ENCODE measurements at regions not wholly inside any gene's neighbourhood (a gene's known extent, or its start where the extent isn't known, plus 50 kb on each side); places are given as distances from the start of the nearest gene placed in this dataset.

DNA sequence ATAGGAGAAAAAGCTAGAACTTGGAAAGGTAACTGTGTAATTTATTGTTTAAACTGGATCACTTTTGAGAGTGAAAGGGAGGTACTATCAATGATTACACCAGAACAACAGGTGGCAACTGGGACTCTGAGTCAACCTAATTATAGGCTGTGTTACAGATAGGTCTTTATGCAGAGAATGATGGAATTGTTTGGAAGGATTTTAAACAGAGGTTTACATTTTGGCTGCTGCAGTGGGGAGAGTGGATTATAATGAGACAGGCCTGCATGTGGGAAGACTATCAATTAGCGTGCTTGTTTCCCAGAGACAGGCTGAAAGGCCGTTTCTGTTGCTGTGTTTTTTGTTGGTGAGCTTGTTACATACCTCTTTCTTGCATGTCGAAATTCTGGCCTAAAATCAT lies 432.9 kb downstream of the PLA2G4A start:
- TF ChIP-seq, protein P1, sequence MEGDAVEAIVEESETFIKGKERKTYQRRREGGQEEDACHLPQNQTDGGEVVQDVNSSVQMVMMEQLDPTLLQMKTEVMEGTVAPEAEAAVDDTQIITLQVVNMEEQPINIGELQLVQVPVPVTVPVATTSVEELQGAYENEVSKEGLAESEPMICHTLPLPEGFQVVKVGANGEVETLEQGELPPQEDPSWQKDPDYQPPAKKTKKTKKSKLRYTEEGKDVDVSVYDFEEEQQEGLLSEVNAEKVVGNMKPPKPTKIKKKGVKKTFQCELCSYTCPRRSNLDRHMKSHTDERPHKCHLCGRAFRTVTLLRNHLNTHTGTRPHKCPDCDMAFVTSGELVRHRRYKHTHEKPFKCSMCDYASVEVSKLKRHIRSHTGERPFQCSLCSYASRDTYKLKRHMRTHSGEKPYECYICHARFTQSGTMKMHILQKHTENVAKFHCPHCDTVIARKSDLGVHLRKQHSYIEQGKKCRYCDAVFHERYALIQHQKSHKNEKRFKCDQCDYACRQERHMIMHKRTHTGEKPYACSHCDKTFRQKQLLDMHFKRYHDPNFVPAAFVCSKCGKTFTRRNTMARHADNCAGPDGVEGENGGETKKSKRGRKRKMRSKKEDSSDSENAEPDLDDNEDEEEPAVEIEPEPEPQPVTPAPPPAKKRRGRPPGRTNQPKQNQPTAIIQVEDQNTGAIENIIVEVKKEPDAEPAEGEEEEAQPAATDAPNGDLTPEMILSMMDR (IDR thresholded peaks at IDR 0.05; ENCODE audit: low read depth, low read length) = no peak
- TF ChIP-seq EZH2phosphoT487 (IDR thresholded peaks at IDR 0.05; ENCODE audit: low read depth) = no peak

Measured in OCI-LY3 (cell line).